ENCODE measurements at regions not wholly inside any gene's neighbourhood (a gene's known extent, or its start where the extent isn't known, plus 50 kb on each side); places are given as distances from the start of the nearest gene placed in this dataset.

- TF ChIP-seq NR2C1 (IDR thresholded peaks at IDR 0.05) (no peak), CTCF (IDR thresholded peaks at IDR 0.05 in 2 of 3, conservative IDR thresholded peaks at IDR 0.05 in 1 of 3; ENCODE audit: control insufficient read depth in 2 of 3, extremely low read depth in 1 of 3, insufficient read depth in 1 of 3, low read depth in 3 of 3, low read length in 3 of 3) (no peak), JUND (IDR thresholded peaks at IDR 0.05; ENCODE audit: low read depth, low read length) (no peak), POLR2A (IDR thresholded peaks at IDR 0.05; ENCODE audit: low read depth, low read length) (no peak), CBX3 (IDR thresholded peaks at IDR 0.05; ENCODE audit: borderline replicate concordance, low read depth) (no peak), CEBPB (IDR thresholded peaks at IDR 0.05; ENCODE audit: borderline replicate concordance in 1 of 2, low read depth in 2 of 2, low read length in 2 of 2) (no peak), SREBF1 (IDR thresholded peaks at IDR 0.05; ENCODE audit: low read length) (no peak)
Observed at GRCh38 chr21:39007985-39008384, 175.3 kb downstream of the PSMG1 start.

Measured in GM12878 (cell line).